Endodermal cell (in vitro differentiated cells): ENCODE measurements at regions not wholly inside any gene's neighbourhood (a gene's known extent, or its start where the extent isn't known, plus 50 kb on each side); places are given as distances from the start of the nearest gene placed in this dataset.
"Not testable (repeated sequence)": the region's sequence is repeated elsewhere in the genome, so short reads cannot be mapped to it uniquely, and the experiment has no call there.

Experiments
- DNase-seq: peaks from one replicate; pipeline ENCODE4 v3.0.0-alpha.2; 2017
- H3K27ac ChIP-seq: 2 replicates; pipeline ENCODE4 v1.5.1; 2013; ENCODE audit warnings: mild to moderate bottlenecking, low read depth, low read length, moderate library complexity
- H3K27me3 ChIP-seq: 2 replicates; pipeline ENCODE4 v1.6.1; 2013; ENCODE audit warnings: mild to moderate bottlenecking, low read length, moderate library complexity; ENCODE audit not compliant: insufficient read depth, control insufficient read depth, poor library complexity, severe bottlenecking
- H3K36me3 ChIP-seq: 2 replicates; pipeline ENCODE4 v1.7.0; 2013; ENCODE audit warnings: mild to moderate bottlenecking, low read length, moderate library complexity; ENCODE audit not compliant: control insufficient read depth, insufficient read depth
- H3K4me1 ChIP-seq: one replicate; pipeline ENCODE4 v1.7.0; 2013; ENCODE audit warnings: low read length; ENCODE audit not compliant: control insufficient read depth, insufficient read depth
- H3K4me3 ChIP-seq: 2 replicates; pipeline ENCODE4 v1.5.1; 2013; ENCODE audit warnings: mild to moderate bottlenecking, low read length, moderate library complexity
- H3K9ac ChIP-seq: 2 replicates; pipeline ENCODE4 v1.6.1; 2013; ENCODE audit warnings: mild to moderate bottlenecking, low read length, moderate library complexity; ENCODE audit not compliant: poor library complexity, severe bottlenecking; ENCODE audit errors: extremely low read depth
- H3K9me3 ChIP-seq: 2 replicates; pipeline ENCODE4 v1.6.1; 2013; ENCODE audit warnings: mild to moderate bottlenecking, low read length, moderate library complexity; ENCODE audit not compliant: control insufficient read depth
- H3K27ac Mint-ChIP-seq: 2 replicates; pipeline ENCODE4 v1.8.0; 2020; ENCODE audit warnings: mixed read lengths
- H3K27me3 Mint-ChIP-seq: 2 replicates; pipeline ENCODE4 v1.8.0; 2021; ENCODE audit warnings: mild to moderate bottlenecking, mixed read lengths; ENCODE audit not compliant: insufficient read depth
- H3K36me3 Mint-ChIP-seq: 2 replicates; pipeline ENCODE4 v1.8.0; 2020; ENCODE audit warnings: low read depth, mixed read lengths
- H3K4me1 Mint-ChIP-seq: 2 replicates; pipeline ENCODE4 v1.8.0; 2020; ENCODE audit warnings: mixed read lengths
- H3K4me3 Mint-ChIP-seq: 2 replicates; pipeline ENCODE4 v1.8.0; 2020; ENCODE audit warnings: mild to moderate bottlenecking, moderate library complexity, mixed read lengths
- H3K9me3 Mint-ChIP-seq: 2 replicates; pipeline ENCODE4 v1.8.0; 2020; ENCODE audit warnings: mild to moderate bottlenecking, mixed read lengths
- CTCF ChIP-seq: fragments of 200-600 bp; sonication (generic); conservative IDR thresholded peaks from 2 replicates; pipeline ENCODE4 v1.5.0; 2021; ENCODE audit warnings: antibody characterized with exemption, mild to moderate bottlenecking
- WGBS, 2 experiments: methylation state at CpG; one replicate each; pipeline versions ENCODE4 v1.1.5 to v1.1.7; 2013; ENCODE audit warnings: missing lambda C conversion rate in 2 of 2, mixed read lengths in 1 of 2; ENCODE audit not compliant: insufficient coverage in 1 of 2, insufficient read length in 1 of 2; 5-methylcytosine and 5-hydroxymethylcytosine counted together

DNA sequence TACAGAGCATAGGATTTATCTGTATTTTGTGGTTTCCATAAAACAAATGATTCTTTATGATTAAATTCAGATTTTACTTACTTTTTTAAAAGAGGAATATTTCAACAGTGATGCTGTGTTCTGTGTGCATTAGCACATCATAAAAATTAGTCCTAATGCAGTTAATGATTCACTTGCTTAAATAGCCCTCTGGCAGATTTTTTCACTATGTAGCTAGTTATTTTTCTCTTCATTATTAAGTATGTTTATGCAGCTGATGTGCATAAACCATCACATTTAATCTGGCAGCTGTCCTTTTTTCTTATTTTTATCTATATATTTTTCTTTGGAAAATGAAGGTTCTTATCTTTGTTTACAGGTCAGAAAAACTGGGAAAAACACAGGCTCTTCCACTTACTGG lies 127.2 kb downstream of the ZNF486 start:
- Mint-ChIP-seq H3K27me3 (no peaks in the 10 kb centered on the region), H3K4me1 (peaks cover 23% of the 10 kb centered on the region)

DNA sequence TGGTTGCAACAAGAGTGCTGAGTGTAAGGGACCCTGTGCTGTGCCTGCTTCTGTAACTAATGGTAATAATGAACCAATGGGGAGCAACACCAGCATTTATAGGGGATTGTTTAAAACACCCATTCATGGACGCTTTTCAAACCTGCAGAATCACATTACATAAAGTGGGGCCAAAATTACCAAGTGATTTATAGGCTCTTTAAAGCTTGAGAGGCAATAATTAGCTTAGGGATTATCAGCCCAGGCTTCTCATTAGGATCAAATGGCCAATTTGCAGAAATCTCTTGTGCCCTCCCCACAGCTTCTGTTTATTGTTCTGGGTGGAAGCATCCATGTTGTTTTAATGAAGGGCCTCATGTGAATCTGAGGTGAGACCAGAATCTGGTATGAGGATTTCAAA lies 125.5 kb downstream of the ZNF486 start:
- peaks cover 24% of the 10 kb centered on the region for H3K4me1 Mint-ChIP-seq
- H3K36me3 Mint-ChIP-seq, H3K27me3 ChIP-seq, H3K36me3 ChIP-seq, H3K27me3 Mint-ChIP-seq, H3K4me3 ChIP-seq, H3K9ac ChIP-seq, H3K27ac ChIP-seq, H3K4me3 Mint-ChIP-seq, DNase-seq: not testable (repeated sequence)
- peak overlapping the region; percentile 91 for H3K27ac Mint-ChIP-seq
- H3K4me1 ChIP-seq = peaks cover 11% of the 10 kb centered on the region
- peaks cover 23% of the 10 kb centered on the region for H3K9me3 ChIP-seq
- WGBS, 2 experiments = 90 to 94% methylated on average over 1 of the region's 1 CpG
- peaks cover 17% of the 10 kb centered on the region for H3K9me3 Mint-ChIP-seq

More for the DNA sequence above, 127.2 kb downstream of the ZNF486 start:
- DNase-seq = no peak
- Histone ChIP-seq H3K36me3 (no peaks in the 10 kb centered on the region), H3K4me1 (peaks cover 11% of the 10 kb centered on the region), H3K4me3 (no peak overlapping the region), H3K27me3 (no peaks in the 10 kb centered on the region), H3K27ac (no peak overlapping the region), H3K9me3 (peaks cover 19% of the 10 kb centered on the region), H3K9ac (no peak overlapping the region)
- H3K36me3 Mint-ChIP-seq = peaks cover 5% of the 10 kb centered on the region
- no peak overlapping the region for H3K27ac Mint-ChIP-seq
- H3K9me3 Mint-ChIP-seq = peaks cover 19% of the 10 kb centered on the region
- no peak overlapping the region for H3K4me3 Mint-ChIP-seq
- TF ChIP-seq CTCF = no peak

GRCh38 chr19:20289186-20289585 lies 122.2 kb downstream of the ZNF486 start:
- H3K4me3 ChIP-seq = no peak overlapping the region
- Mint-ChIP-seq H3K36me3 (peaks cover 2% of the 10 kb centered on the region), H3K27me3 (no peaks in the 10 kb centered on the region), H3K4me3 (no peak overlapping the region), H3K9me3 (no peaks in the 10 kb centered on the region), H3K4me1 (peaks cover 52% of the 10 kb centered on the region), H3K27ac (no peak overlapping the region)
- DNase-seq = no peak
- peaks cover 18% of the 10 kb centered on the region for H3K4me1 ChIP-seq
- no peak for TF ChIP-seq CTCF
- no peak overlapping the region for H3K27ac ChIP-seq
- no peaks in the 10 kb centered on the region for H3K36me3 ChIP-seq
- H3K9me3 ChIP-seq = peaks cover 4% of the 10 kb centered on the region
- H3K27me3 ChIP-seq = no peaks in the 10 kb centered on the region
- no peak overlapping the region for H3K9ac ChIP-seq

DNA sequence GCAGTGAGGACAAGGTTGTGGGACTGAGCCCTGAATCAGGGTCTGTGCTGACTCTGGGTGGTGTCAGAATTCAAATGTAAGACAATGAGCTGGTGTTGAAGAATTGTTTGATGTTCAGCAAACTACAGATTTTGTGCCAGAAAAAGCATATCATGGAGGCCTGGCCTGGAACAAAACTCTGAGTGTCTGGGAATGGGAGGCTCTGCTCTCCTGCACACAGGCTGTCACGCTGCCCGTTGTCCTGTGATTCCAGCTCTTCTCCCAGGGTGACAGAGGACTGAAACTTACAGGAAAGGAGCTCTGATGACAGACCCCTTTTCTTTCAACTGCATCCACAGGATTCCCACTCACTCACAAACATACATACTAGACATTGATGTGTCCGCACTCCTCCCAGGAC lies 120.1 kb downstream of the ZNF486 start:
- Mint-ChIP-seq H3K36me3 (peaks cover 10% of the 10 kb centered on the region), H3K4me1 (peaks cover 45% of the 10 kb centered on the region), H3K4me3 (no peak overlapping the region), H3K9me3 (peaks cover 2% of the 10 kb centered on the region), H3K27ac (peak overlapping the region; percentile 71), H3K27me3 (no peaks in the 10 kb centered on the region)
- Histone ChIP-seq H3K4me1 (peaks cover 9% of the 10 kb centered on the region), H3K9ac (no peak overlapping the region), H3K36me3 (no peaks in the 10 kb centered on the region), H3K27me3 (no peaks in the 10 kb centered on the region), H3K9me3 (peaks cover 15% of the 10 kb centered on the region), H3K4me3 (no peak overlapping the region), H3K27ac (no peak overlapping the region)
- TF ChIP-seq CTCF = no peak
- no peak for DNase-seq
- WGBS, 2 experiments = 90 to 92% methylated on average over 3 of the region's 3 CpGs

- DNase-seq = peak; percentile 76
- H3K36me3 ChIP-seq, H3K27me3 ChIP-seq, H3K27me3 Mint-ChIP-seq, H3K9me3 Mint-ChIP-seq, H3K27ac ChIP-seq, H3K4me3 Mint-ChIP-seq, H3K9ac ChIP-seq, H3K4me1 ChIP-seq, H3K4me3 ChIP-seq: not testable (repeated sequence)
- Mint-ChIP-seq H3K36me3 (peaks cover 10% of the 10 kb centered on the region), H3K27ac (peak overlapping the region; percentile 71), H3K4me1 (peaks cover 44% of the 10 kb centered on the region)
- WGBS, 2 experiments = 39% methylated on average over 4 of the region's 4 CpGs; no CpG with 5 or more reads in 1 of the 2 experiments
- H3K9me3 ChIP-seq = peaks cover 15% of the 10 kb centered on the region
Observed at GRCh38 chr19:20285876-20286275, 118.9 kb downstream of the ZNF486 start.
